GM12892 (cell line): ENCODE measurements at regions not wholly inside any gene's neighbourhood (a gene's known extent, or its start where the extent isn't known, plus 50 kb on each side); places are given as distances from the start of the nearest gene placed in this dataset.

ENCODE experiments used
- POLR2A ChIP-seq: IDR thresholded peaks from 2 replicates; pipeline ENCODE4 v1.6.1; 2011; ENCODE audit warnings: low read depth, low read length, control low read depth
- POLR2AphosphoS5 ChIP-seq: IDR thresholded peaks from 2 replicates; pipeline ENCODE4 v1.6.1; 2011; ENCODE audit warnings: low read depth, low read length, control low read depth

DNA sequence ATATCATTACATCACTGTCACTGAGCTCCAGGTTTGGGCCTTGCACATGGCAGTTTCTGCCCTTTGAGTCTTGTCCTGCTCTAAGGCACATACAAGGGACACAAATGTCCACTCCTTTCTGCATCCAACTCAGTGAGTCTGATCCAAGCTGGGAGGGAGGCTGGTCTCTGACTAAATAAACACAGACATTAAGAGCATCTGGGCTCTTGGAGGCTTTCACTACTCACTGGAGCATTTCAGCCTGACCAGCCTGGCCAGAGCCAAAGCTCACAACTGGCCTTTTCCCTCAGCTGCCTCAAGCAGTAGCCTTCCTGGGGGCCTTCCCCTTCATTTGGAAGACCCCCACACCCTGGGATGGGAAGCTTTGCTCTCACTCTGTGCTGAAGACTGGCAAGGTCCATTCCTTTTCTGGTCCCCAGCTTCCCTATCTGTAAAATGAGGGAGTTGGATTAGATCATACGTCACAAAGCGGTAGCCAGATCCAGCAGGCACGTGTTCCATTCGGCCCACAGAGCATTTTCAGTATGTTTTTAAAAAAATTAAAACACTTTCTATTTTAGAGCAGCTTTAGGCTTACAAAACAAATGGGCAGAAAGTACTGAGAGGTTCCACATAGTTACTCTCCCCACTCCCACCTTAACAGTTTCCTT lies 58.6 kb upstream of the XPA start:
- TF ChIP-seq POLR2AphosphoS5 (no peak), POLR2A (no peak)
